ENCODE measurements at regions not wholly inside any gene's neighbourhood (a gene's known extent, or its start where the extent isn't known, plus 50 kb on each side); places are given as distances from the start of the nearest gene placed in this dataset.

GRCh38 chr13:106942563-106942962 is 374.6 kb upstream of the ARGLU1 start:
- in situ Hi-C loops (cut with MboI; ENCODE audit: low sequenced_read_pairs) = no loop called here

DNA sequence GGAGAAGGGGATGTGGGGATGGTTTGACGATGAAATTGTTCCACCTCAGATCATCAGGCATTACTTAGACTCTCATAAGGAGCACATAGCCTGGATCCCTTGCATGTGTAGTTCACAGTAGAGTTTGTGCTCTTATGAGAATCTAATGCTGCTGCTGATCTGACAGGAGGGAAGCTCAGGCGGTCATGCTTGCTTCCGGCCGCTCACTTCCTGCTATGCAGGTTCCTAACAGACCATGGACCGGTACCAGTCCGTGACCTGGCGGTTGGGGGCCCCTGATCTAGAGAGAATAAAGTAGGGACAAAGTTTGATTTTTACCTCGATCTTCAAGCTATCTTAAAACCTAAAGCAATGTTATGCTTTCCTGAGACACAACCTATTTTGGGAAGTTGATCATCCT is 373.8 kb upstream of the ARGLU1 start:
- in situ Hi-C loops (cut with MboI; ENCODE audit: low sequenced_read_pairs) = no loop called here

- in situ Hi-C loops (cut with MboI; ENCODE audit: low sequenced_read_pairs) = no loop called here
Observed at GRCh38 chr13:106927421-106927820, 359.5 kb upstream of the ARGLU1 start.

GRCh38 chr13:106922384-106922783 is 354.4 kb upstream of the ARGLU1 start:
- in situ Hi-C loops (cut with MboI; ENCODE audit: low sequenced_read_pairs) = no loop called here

DNA sequence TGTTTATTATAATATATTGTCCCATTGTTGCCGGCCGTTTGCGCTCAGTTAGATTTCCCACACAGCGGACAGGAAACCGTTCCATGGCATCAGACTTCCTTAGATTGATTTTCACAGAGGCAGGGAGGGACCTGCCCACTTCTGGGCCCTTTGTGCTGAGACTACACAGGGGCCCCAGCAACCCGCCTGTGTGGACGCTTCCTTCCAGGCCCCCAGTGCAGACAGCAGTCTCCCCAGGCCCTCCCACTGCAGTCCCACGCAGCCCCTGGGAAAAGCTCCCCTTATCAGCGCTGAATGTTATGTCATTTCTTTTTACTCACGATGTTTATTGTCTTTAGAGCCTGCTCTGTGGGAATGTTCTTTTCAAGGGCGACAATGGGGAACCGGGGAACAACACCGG is 351.7 kb upstream of the ARGLU1 start:
- in situ Hi-C loops (cut with MboI; ENCODE audit: low sequenced_read_pairs) = no loop called here

- in situ Hi-C loops (cut with MboI; ENCODE audit: low sequenced_read_pairs) = no loop called here
Observed at GRCh38 chr13:106919133-106919532, 351.2 kb upstream of the ARGLU1 start.

DNA sequence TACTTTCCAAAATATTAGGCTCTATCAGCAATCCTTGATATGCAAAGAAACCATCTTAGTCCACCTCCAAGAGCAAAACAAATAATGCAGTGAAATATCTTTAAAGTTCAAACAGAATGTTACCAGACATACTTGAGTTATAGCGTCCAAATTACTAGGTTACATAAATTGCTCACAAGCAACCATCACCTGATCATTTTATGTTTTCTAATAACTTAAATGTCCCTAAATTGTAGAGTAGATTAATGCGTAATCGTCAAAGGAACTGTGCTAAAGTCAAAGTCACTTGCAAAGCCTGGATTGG is 350.6 kb upstream of the ARGLU1 start:
- in situ Hi-C loops (cut with MboI; ENCODE audit: low sequenced_read_pairs) = no loop called here

GRCh38 chr13:106917673-106918556 is 350.0 kb upstream of the ARGLU1 start:
- in situ Hi-C loops (cut with MboI; ENCODE audit: low sequenced_read_pairs) = no loop called here

DNA sequence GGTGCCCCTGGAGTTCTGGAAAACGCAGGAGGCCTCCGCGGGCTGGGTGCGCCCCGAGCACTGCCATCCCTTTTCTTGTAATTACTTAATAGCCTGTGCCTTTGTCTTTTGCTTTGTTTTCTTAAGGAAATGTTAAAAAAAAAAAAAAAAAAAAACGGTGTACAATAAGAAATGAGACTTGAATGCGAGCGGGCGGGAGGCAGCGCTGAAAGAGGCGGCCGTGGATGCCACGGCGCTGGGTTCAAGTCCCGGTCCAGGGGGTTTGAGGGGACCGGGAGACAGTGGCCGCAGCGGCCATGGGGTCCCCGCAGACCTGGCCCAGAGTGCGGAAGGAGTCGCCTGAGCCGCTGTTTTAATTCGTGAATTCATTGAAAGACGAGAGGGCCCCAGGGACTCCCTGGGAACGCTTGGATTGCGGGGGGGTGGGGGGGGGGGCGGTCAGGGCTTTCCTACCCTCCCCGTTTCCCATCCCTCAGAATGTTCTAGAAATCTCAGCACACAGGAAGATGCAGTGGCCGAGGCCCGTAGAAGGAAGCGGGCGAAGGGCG is 349.2 kb upstream of the ARGLU1 start:
- in situ Hi-C loops (cut with MboI; ENCODE audit: low sequenced_read_pairs) = no loop called here

DNA sequence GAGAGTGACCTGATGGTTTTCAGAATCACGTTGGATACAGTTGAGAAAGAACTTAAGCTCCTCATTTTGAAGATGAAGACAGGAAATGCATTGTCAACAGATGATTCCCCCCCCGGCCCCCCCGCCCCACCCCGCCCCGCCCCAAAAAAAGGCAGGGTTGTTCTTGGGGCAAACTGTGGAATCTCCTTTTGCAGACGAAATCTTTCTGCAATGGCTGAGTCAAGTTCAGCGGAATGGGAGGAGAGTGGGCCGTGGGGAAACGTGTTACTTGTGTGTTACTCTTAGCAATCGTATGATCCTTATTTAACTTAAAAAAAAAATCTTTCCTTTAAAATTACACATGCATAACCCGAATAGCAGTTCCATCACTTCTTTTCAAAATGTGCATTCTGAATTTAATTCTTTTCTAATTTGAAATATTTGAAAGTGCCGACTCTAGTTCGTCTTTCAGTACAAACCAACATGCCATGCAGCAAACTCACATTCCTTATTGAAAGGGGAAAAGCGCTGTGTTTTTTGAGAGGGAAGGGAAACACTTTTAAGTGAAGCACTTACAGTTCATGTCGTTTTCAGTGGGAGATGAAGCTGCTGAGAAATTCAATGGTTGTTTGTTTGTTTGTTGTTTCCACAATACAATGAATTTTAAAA is 348.5 kb upstream of the ARGLU1 start:
- in situ Hi-C loops (cut with MboI; ENCODE audit: low sequenced_read_pairs) = no loop called here

- in situ Hi-C loops (cut with MboI; ENCODE audit: low sequenced_read_pairs) = no loop called here
Observed at GRCh38 chr13:106915146-106915545, 347.2 kb upstream of the ARGLU1 start.

- in situ Hi-C loops (cut with MboI; ENCODE audit: low sequenced_read_pairs) = no loop called here
Observed at GRCh38 chr13:106911627-106912026, 343.7 kb upstream of the ARGLU1 start.

GRCh38 chr13:106911020-106911419 is 343.1 kb upstream of the ARGLU1 start:
- in situ Hi-C loops (cut with MboI; ENCODE audit: low sequenced_read_pairs) = no loop called here

DNA sequence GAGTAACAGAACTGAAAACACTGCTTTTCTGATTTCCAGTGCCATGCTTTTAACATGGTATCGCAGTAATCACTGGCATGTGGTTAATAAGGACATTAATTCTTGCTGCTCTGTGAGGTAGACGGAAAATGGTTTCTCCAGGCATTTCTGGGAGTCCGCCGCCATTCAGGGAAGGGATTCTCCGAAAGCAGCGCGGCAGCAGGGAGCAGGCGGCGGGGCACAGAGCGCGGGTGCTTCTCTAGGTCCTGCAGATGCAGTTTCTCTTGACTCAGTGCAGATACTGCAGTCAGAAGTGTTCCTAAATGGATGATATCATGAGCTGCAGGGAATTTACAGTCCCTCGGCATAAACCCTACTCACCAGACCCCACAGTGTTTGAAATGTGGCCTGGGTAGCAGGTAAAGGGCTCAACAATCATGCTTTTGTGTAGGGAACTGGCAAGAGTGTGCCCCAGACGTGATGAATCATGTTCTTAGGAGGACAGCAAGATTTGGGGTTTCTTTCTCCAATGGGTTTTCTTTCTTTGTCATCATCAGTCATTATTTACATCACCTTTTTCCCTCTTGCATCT is 338.6 kb upstream of the ARGLU1 start:
- in situ Hi-C loops (cut with MboI; ENCODE audit: low sequenced_read_pairs) = no loop called here

DNA sequence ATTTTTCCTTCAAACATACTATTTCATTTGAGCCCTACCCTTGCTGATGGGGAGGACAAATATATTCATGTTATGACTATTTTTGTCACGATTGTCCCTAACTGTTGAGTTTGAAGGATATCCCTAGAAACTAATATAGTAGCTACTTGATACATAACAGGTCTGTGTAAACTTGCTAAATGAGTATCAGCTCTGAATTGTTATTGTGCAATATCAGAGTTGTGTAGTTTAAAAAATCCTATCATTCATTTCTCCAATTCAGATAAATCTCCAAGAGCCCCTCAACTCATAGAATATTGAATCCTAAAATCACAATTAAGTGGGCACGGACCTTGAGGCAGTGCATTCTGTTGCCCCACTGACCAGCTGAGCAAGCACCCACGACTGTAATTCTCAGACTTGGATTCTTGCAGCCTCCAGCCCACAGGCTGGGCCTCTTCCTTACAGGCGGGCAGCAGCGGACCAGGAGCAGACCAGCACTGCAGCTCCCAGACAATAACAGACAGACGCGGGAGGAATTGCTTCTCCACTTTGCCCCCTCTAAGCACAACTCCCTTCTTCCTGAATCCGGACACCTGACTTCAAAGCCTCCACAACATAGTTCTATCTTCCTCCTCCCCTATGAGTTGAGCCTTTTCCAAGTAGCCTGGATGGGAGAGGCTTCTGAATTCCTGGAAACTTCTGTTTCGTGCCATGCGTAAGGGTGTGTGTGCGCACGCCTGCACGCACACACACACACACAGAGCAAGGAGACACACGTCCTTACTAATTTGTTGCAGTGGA is 337.6 kb upstream of the ARGLU1 start:
- in situ Hi-C loops (cut with MboI; ENCODE audit: low sequenced_read_pairs) = no loop called here

DNA sequence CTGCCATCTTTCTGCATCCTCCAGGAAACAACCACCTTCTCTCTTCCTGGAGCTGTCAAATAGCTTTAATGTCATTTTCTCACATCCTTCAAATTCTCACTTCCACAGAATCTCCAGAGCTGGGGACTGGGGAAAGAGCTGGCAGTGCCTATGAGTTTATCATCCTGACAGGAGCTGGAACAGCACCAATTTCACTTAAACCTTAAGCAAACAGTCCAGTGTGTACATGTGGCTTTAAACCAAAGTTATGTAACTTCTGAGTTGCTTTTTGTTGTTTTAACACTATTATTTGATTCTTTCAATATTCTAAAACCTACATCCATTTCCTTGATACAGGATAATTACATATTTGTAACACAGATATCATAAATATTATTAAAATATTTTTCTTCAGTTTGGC is 331.5 kb upstream of the ARGLU1 start:
- in situ Hi-C loops (cut with MboI; ENCODE audit: low sequenced_read_pairs) = no loop called here

DNA sequence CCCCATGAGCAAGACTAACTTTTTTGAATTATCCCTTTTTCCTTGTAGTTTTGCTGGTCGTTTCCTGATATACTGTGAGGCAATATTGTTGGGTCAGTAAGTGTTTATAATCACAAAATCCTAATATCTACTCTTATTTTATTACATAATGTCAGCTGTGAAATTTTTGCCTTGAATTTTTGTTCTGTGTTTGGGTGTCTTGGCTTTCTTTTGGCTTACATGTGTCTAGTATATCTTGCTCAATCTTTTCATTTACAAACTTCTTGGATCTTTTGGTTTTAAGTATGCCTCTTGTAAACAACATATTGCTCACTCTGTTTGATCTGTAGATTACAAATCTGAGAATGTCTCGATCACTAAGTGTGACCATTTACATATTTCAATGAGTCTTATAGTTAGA is 330.3 kb upstream of the ARGLU1 start:
- in situ Hi-C loops (cut with MboI; ENCODE audit: low sequenced_read_pairs) = no loop called here

GRCh38 chr13:106888148-106888547 is 320.2 kb upstream of the ARGLU1 start:
- in situ Hi-C loops (cut with MboI; ENCODE audit: low sequenced_read_pairs) = no loop called here

DNA sequence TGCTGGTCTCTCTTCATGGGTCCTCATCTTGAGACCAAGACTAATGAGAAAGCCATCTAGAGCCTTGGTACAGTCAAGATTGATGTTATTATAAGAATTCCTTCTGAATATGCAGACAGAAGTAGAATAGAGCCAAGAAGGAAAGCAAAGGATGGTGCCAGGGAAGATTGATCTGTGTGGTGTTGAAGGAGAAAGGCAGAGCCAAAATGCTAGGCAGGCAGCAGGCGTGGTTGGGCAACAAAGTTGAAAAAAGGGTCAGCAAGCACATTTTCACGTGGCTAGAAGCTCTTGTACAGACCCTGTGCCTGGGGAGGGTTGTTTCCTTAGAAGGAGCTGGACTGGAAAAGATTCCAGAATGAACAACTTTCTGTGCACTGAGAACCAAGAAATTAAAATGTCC is 319.7 kb upstream of the ARGLU1 start:
- in situ Hi-C loops (cut with MboI; ENCODE audit: low sequenced_read_pairs) = no loop called here

DNA sequence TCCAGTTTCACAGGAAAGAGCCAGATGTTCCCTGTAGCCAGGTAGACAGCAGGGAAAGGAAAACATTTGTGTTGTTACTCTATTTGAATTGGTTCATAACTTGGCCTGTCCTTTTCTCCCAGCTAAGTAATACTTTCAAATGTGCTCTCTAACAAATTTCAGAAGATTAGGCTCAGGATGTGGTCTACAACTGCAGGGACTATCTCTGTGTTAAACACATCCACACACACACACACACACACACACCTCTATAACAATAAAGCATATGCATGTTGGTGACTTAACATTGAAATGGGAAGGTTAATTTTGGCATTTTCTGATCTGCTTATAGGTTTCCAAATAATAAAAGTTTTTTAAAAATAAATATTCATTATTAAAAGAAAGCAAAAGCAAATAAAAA is 316.0 kb upstream of the ARGLU1 start:
- in situ Hi-C loops (cut with MboI; ENCODE audit: low sequenced_read_pairs) = no loop called here

DNA sequence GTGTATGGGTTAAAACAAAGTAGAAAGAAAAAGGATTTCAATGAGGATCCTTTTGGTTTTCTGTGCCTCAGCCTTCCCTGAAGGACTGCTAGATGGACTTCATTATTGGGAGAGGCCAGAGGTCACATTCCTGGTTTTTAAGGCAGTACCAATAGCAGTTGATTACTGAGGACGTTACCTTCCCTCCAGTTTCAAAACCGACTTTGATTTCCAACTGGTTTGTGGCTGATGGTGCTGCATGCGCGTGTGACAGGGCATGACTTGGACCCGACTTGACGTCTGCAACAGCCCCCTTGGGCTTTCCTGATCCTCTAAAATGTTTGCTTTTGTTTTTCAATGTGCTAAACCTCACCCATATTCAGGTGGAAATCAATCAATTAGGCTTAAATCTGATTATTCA is 314.3 kb upstream of the ARGLU1 start:
- in situ Hi-C loops (cut with MboI; ENCODE audit: low sequenced_read_pairs) = no loop called here

All from HL-60/S4 (cell line).